Right lobe of liver (tissue), 6 donors: ENCODE measurements at regions not wholly inside any gene's neighbourhood (a gene's known extent, or its start where the extent isn't known, plus 50 kb on each side); places are given as distances from the start of the nearest gene placed in this dataset.

ENCODE experiments used
- ATAC-seq, 4 donors: fragments of 200-7000 bp; cut with Tn5 transposase; one replicate each; pipeline ENCODE4 v1.9.1; 2020; ENCODE audit warnings: mild to moderate bottlenecking in 4 of 4, moderate library complexity in 4 of 4
- DNase-seq, 3 donors: peaks; one replicate each; pipeline ENCODE4 v3.0.0-alpha.2; 2020
- H3K27ac ChIP-seq, 3 donors: fragments of 200-600 bp; one replicate each; pipeline ENCODE4 v1.8.0; 2022
- H3K27me3 ChIP-seq, 2 donors: fragments of 200-600 bp; one replicate each; pipeline ENCODE4 v1.8.0; 2022
- H3K36me3 ChIP-seq, 4 donors: fragments of 200-600 bp; sonication (generic) in 1 of 4; one replicate each; pipeline versions ENCODE4 v1.5.1 to v1.8.0; 2017 to 2022; ENCODE audit warnings: control low read depth in 1 of 4
- H3K4me1 ChIP-seq, 4 donors: fragments of 200-600 bp; sonication (generic) in 1 of 4; one replicate each; pipeline versions ENCODE4 v1.5.1 to v1.8.0; 2017 to 2022; ENCODE audit warnings: control low read depth in 1 of 4
- H3K4me3 ChIP-seq, 3 donors: fragments of 200-600 bp; one replicate each; pipeline ENCODE4 v1.8.0; 2022
- H3K9me3 ChIP-seq, 4 donors: fragments of 200-600 bp; sonication (generic) in 1 of 4; one replicate each; pipeline versions ENCODE4 v1.5.1 to v1.8.0; 2017 to 2022; ENCODE audit warnings: control low read depth in 1 of 4
- CTCF ChIP-seq, 4 donors: fragments of 200-600 bp in 3 of 4; fragments of 450-650 bp in 1 of 4; IDR thresholded peaks; one replicate each; pipeline versions ENCODE4 v1.5.1 to v1.8.0; 2016 to 2022; ENCODE audit warnings: antibody characterized with exemption in 4 of 4, mild to moderate bottlenecking in 2 of 4
- POLR2A ChIP-seq: fragments of 450-650 bp; IDR thresholded peaks from one replicate; pipeline ENCODE4 v1.6.1; 2017; ENCODE audit warnings: antibody characterized with exemption, mild to moderate bottlenecking
- WGBS: methylation state at CpG from one replicate; pipeline ENCODE4 v1.1.6; 2018; ENCODE audit warnings: low coverage, low lambda C conversion rate; ENCODE audit not compliant: insufficient coverage; ENCODE audit errors: missing lambda C conversion rate; 5-methylcytosine and 5-hydroxymethylcytosine counted together
- intact Hi-C, 2 donors: fragments of 100-400 bp; cut with DNase I; formaldehyde crosslinking; loops; one replicate each; pipeline versions ENCODE4 v1.11.2 to v1.14.1; 2022
- donor health status: DM: no; HTN: yes; CAD: no.
- donor health status: DM: no; HTN: no; CAD: no.
- donor health status: DM: no; HTN: no; CAD: no.
- donor health status: DM: no; HTN: yes; CAD: no.
- donor health status: DM: no; HTN: yes; CAD: no.

- ATAC-seq (no peak), DNase-seq (no peak)
- no peaks in the 10 kb centered on the region for H3K27me3 ChIP-seq
- no peaks in the 10 kb centered on the region for H3K36me3 ChIP-seq
- peaks cover 0 to 4% (median 0%) of the 10 kb centered on the region in 4 donors for H3K4me1 ChIP-seq
- no peaks in the 10 kb centered on the region for H3K9me3 ChIP-seq
- 89% methylated on average over 15 of the region's 16 CpGs for WGBS
- TF ChIP-seq CTCF (IDR thresholded peaks at IDR 0.05) (no peak), POLR2A (no peak)
- no peak overlapping the region for H3K4me3 ChIP-seq
- intact Hi-C loops = no loop called here
- no peak overlapping the region for H3K27ac ChIP-seq
Measured at GRCh38 chr21:31543191-31543590, 116.3 kb upstream of the SOD1 start.

GRCh38 chr21:31538816-31539215 lies 120.7 kb upstream of the SOD1 start:
- intact Hi-C loops = no loop called here

GRCh38 chr21:31537872-31538576 lies 121.5 kb upstream of the SOD1 start:
- H3K27me3 ChIP-seq = no peaks in the 10 kb centered on the region
- no peak overlapping the region for H3K27ac ChIP-seq
- no peaks in the 10 kb centered on the region for H3K9me3 ChIP-seq
- DNase-seq (no peak), ATAC-seq (no peak)
- TF ChIP-seq POLR2A (no peak), CTCF (IDR thresholded peaks at IDR 0.05) (peak in 2 of 4 donors; percentile 9 to 16)
- peaks cover 0 to 4% (median 0%) of the 10 kb centered on the region in 4 donors for H3K4me1 ChIP-seq
- intact Hi-C loops = no loop called here
- no peak overlapping the region for H3K4me3 ChIP-seq
- H3K36me3 ChIP-seq = no peaks in the 10 kb centered on the region
- WGBS = 92% methylated on average over 10 of the region's 10 CpGs

More at GRCh38 chr21:31538816-31539215, 120.7 kb upstream of the SOD1 start:
- no peak for DNase-seq
- TF ChIP-seq CTCF (IDR thresholded peaks at IDR 0.05) = no peak
- no peak for TF ChIP-seq POLR2A
- no peaks in the 10 kb centered on the region for H3K9me3 ChIP-seq
- no peaks in the 10 kb centered on the region for H3K27me3 ChIP-seq
- H3K4me1 ChIP-seq = peaks cover 0 to 4% (median 0%) of the 10 kb centered on the region in 4 donors
- H3K4me3 ChIP-seq = no peak overlapping the region
- no peak overlapping the region for H3K27ac ChIP-seq
- WGBS = 64% methylated on average over 9 of the region's 10 CpGs
- no peaks in the 10 kb centered on the region for H3K36me3 ChIP-seq
- ATAC-seq = no peak

DNA sequence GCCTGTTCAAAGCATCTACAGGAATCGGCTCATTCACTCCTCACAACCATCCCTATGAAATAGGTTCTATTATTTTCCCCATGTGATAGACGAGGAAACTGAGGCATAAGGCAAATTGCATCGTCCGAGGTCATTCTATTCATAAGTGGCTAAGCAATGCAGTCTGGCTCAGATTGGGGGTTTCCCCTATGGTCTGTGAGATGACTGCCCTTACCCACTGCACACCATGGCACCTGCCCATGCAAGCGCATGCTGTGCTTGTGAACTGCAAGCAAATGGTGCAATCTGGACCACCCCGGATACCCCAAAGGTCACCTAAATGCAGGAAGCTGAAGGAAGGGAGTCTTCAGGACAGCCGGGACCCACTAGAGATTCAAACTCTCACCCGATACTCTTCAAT lies 123.4 kb upstream of the SOD1 start:
- DNase-seq (no peak), ATAC-seq (no peak)
- H3K9me3 ChIP-seq = no peaks in the 10 kb centered on the region
- H3K27ac ChIP-seq = no peak overlapping the region
- no peaks in the 10 kb centered on the region for H3K36me3 ChIP-seq
- H3K4me3 ChIP-seq = no peak overlapping the region
- no peaks in the 10 kb centered on the region for H3K27me3 ChIP-seq
- intact Hi-C loops = no loop called here
- TF ChIP-seq CTCF (IDR thresholded peaks at IDR 0.05) = no peak
- TF ChIP-seq POLR2A = no peak
- H3K4me1 ChIP-seq = no peaks in the 10 kb centered on the region
- WGBS = 100% methylated on average over 1 of the region's 8 CpGs
